ENCODE measurements at regions not wholly inside any gene's neighbourhood (a gene's known extent, or its start where the extent isn't known, plus 50 kb on each side); places are given as distances from the start of the nearest gene placed in this dataset.

DNA sequence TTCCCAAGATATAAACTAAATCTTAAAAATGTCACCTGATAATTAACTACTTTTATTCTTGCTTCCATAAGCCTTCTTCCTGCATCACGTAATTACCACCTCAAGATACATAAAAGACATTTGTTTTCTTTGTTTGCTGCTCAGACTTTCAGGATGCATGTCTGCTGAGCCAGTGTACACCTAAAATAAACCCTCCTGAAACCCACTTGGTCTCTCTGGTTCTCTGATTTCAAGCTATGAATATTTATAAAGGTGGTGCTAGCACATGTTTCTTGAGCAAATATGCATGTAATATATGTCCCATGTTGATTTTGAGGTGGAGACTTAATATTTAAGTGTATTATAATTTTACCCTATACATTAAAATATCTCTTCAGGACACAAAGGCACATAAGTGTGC, 1627.7 kb upstream of the CDH9 start:
- TF ChIP-seq, protein P1, sequence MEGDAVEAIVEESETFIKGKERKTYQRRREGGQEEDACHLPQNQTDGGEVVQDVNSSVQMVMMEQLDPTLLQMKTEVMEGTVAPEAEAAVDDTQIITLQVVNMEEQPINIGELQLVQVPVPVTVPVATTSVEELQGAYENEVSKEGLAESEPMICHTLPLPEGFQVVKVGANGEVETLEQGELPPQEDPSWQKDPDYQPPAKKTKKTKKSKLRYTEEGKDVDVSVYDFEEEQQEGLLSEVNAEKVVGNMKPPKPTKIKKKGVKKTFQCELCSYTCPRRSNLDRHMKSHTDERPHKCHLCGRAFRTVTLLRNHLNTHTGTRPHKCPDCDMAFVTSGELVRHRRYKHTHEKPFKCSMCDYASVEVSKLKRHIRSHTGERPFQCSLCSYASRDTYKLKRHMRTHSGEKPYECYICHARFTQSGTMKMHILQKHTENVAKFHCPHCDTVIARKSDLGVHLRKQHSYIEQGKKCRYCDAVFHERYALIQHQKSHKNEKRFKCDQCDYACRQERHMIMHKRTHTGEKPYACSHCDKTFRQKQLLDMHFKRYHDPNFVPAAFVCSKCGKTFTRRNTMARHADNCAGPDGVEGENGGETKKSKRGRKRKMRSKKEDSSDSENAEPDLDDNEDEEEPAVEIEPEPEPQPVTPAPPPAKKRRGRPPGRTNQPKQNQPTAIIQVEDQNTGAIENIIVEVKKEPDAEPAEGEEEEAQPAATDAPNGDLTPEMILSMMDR (IDR thresholded peaks at IDR 0.05): no peak
- TF ChIP-seq EP300 (IDR thresholded peaks at IDR 0.05) (no peak), POLR2AphosphoS5 (IDR thresholded peaks at IDR 0.05) (no peak), POLR2A (IDR thresholded peaks at IDR 0.05) (no peak)
